Body of pancreas (tissue), 4 donors: ENCODE measurements at regions not wholly inside any gene's neighbourhood (a gene's known extent, or its start where the extent isn't known, plus 50 kb on each side); places are given as distances from the start of the nearest gene placed in this dataset.

Source experiments
- ATAC-seq: fragments of 150-250 bp; one replicate; pipeline ENCODE4 v1.9.1; 2016
- DNase-seq, 4 donors: peaks; one replicate each; pipeline ENCODE4 v3.0.0-alpha.2; 2019
- H3K27ac ChIP-seq, 4 donors: fragments of 200-600 bp; sonication (generic); 1 replicate in 3 of 4; 2 replicates in 1 of 4; pipeline versions ENCODE4 v1.5.1 to v1.6.1; 2016 to 2019; ENCODE audit warnings: mild to moderate bottlenecking in 1 of 4, mixed read lengths in 1 of 4, moderate library complexity in 1 of 4
- H3K27me3 ChIP-seq, 2 donors: fragments of 200-600 bp; sonication (generic); one replicate each; pipeline ENCODE4 v1.6.0; 2016; ENCODE audit warnings: mild to moderate bottlenecking in 1 of 2
- H3K36me3 ChIP-seq, 2 donors: fragments of 200-600 bp; sonication (generic); replicated peaks in 1 of 2; 2 replicates each; pipeline ENCODE4 v1.5.1; 2016; ENCODE audit warnings: low read depth in 2 of 2; ENCODE audit not compliant: insufficient read depth in 1 of 2
- H3K4me1 ChIP-seq: fragments of 200-600 bp; sonication (generic); one replicate; pipeline ENCODE4 v1.6.0; 2016
- H3K4me3 ChIP-seq, 2 donors: fragments of 200-600 bp; sonication (generic); 1 replicate in 1 of 2; 2 replicates in 1 of 2; pipeline ENCODE4 v1.5.1; 2016 to 2019
- H3K9me3 ChIP-seq, 3 donors: fragments of 200-600 bp; sonication (generic); 1 replicate in 2 of 3; 2 replicates in 1 of 3; pipeline ENCODE4 v1.5.1; 2016
- POLR2A ChIP-seq, 3 donors: fragments of 450-650 bp; IDR thresholded peaks; one replicate each; pipeline ENCODE4 v1.6.1; 2016; ENCODE audit warnings: antibody characterized with exemption in 3 of 3, mild to moderate bottlenecking in 2 of 3
- WGBS, 2 donors: methylation state at CpG; one replicate each; pipeline ENCODE4 v1.1.5; 2017; 5-methylcytosine and 5-hydroxymethylcytosine counted together
- intact Hi-C: fragments of 100-400 bp; cut with DNase I; formaldehyde crosslinking; loops from one replicate; pipeline ENCODE4 v1.15.1; 2023
- TF ChIP-seq, protein P1 (sequence below), 7 experiments: fragments of 450-650 bp in 4 of 7; fragments of 200-600 bp in 3 of 7; sonication (generic) in 3 of 7; IDR thresholded peaks; one replicate each; pipeline ENCODE4 v1.5.1; 2016 to 2019; ENCODE audit warnings: antibody characterized with exemption in 7 of 7

DNA sequence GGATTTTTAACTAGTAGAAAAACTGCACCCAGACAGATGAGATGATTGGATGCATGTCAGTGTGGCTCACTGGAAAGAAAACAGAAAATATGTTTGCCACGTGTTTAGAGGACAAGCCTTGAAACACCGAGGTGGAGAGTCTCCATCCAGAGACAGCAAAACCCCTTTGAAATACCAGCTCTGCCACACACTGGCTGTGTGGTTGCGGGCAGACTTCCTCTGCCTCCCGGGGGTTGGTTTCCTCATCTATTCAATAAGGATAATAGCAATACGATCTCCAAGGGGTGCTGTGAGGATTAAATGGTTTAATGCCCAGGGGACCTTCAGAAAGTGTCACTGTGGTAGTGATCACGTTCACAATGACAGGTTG lies 67.2 kb upstream of the PARP1 start:
- intact Hi-C loops = no loop called here
- 51 to 58% methylated on average over 6 of the region's 6 CpGs for WGBS, 2 donors
- Histone ChIP-seq H3K36me3 (no peaks in the 10 kb centered on the region), H3K4me1 (no peaks in the 10 kb centered on the region), H3K27me3 (no peaks in the 10 kb centered on the region), H3K27ac (no peak overlapping the region), H3K9me3 (no peaks in the 10 kb centered on the region), H3K4me3 (no peak overlapping the region)
- no peak for ATAC-seq
- no peak for DNase-seq
- TF ChIP-seq, protein P1, sequence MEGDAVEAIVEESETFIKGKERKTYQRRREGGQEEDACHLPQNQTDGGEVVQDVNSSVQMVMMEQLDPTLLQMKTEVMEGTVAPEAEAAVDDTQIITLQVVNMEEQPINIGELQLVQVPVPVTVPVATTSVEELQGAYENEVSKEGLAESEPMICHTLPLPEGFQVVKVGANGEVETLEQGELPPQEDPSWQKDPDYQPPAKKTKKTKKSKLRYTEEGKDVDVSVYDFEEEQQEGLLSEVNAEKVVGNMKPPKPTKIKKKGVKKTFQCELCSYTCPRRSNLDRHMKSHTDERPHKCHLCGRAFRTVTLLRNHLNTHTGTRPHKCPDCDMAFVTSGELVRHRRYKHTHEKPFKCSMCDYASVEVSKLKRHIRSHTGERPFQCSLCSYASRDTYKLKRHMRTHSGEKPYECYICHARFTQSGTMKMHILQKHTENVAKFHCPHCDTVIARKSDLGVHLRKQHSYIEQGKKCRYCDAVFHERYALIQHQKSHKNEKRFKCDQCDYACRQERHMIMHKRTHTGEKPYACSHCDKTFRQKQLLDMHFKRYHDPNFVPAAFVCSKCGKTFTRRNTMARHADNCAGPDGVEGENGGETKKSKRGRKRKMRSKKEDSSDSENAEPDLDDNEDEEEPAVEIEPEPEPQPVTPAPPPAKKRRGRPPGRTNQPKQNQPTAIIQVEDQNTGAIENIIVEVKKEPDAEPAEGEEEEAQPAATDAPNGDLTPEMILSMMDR (IDR thresholded peaks at IDR 0.05) = no peak
- TF ChIP-seq POLR2A (IDR thresholded peaks at IDR 0.05) = no peak

DNA sequence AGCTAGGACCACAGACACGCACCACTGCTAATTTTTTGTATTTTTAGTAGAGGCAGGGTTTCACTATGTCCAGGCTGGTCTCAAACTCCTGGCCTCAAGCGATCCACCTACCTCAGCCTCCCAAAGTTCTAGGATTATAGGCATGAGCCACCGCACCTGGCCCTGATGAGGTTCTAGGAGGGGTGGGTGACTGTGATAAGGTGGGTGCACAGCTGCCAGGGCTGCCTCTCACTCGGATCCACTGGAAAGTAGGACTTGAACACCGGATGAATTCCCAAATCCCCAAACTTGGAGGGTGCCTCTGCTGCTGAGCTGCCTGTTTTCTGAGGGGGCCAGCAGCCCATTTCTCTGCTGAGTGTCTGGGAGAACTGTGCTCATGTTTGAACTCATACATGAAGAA lies 68.2 kb upstream of the PARP1 start:
- no peak for TF ChIP-seq POLR2A (IDR thresholded peaks at IDR 0.05)
- TF ChIP-seq, protein P1 (IDR thresholded peaks at IDR 0.05) = no peak
- Histone ChIP-seq H3K36me3 (no peaks in the 10 kb centered on the region), H3K4me1 (no peaks in the 10 kb centered on the region), H3K4me3 (no peak overlapping the region), H3K27me3 (no peaks in the 10 kb centered on the region), H3K9me3 (no peaks in the 10 kb centered on the region), H3K27ac (no peak overlapping the region)
- ATAC-seq (no peak), DNase-seq (no peak)
- intact Hi-C loops = no loop called here
- WGBS, 2 donors = 77 to 84% methylated on average over 3 to 5 of the region's 5 CpGs

DNA sequence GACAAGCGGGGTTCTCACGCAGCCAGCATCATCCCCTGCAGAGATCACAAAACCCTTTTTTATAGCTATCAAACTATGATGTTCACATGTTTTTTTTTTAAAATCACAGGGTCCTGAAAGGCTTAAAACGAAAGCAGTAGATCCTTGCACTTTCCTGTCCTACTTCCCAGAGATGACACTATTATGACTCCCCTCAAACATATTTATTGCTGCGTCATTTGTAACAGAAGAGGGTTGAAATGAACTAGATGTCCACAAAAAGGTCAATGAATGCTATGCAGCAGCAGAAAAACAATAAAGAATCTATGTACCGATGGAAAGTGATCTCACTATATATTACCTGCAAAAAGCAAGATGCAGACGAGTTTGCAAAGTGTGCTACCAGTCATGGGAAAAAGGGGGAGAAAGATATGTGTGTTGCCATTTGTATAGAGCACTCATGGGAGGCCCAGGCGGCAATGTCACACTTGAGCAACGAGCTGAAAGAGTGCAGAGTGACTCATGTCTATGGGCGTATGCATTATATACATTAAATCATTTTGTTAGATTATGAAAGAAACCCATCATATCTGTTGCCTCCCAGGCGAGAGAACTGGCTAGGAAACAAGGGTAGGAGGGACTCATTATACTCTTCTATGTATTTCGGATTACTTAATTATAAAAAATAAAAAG lies 68.9 kb upstream of the PARP1 start:
- Histone ChIP-seq H3K4me3 (no peak overlapping the region), H3K9me3 (no peaks in the 10 kb centered on the region), H3K27ac (no peak overlapping the region), H3K4me1 (no peaks in the 10 kb centered on the region), H3K36me3 (no peaks in the 10 kb centered on the region), H3K27me3 (no peaks in the 10 kb centered on the region)
- 76 to 77% methylated on average over 11 of the region's 11 CpGs for WGBS, 2 donors
- no peak for ATAC-seq
- no peak for TF ChIP-seq POLR2A (IDR thresholded peaks at IDR 0.05)
- TF ChIP-seq, protein P1 (IDR thresholded peaks at IDR 0.05) = no peak
- DNase-seq = no peak
- intact Hi-C loops = no loop called here

DNA sequence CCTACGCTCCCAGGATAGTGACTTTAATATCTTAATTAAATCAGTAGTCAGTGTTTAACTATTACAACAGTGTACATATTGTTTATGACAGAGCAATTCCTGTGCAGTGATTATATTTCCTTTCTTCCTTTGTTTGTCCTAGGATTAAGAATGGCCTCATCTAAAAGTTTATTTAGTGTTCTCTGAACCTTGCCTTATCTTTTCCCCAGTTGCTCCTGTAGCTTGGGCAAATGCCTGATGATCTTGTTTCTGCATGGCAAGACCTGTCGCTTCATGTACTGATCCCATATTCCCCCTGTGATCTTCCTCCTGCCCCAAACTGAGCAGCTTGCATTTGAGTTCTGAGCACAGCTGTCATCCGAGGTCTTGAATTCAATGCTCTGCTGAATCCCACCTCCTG lies 69.1 kb upstream of the STUM start:
- Histone ChIP-seq H3K4me1 (no peaks in the 10 kb centered on the region), H3K4me3 (no peak overlapping the region), H3K9me3 (no peaks in the 10 kb centered on the region), H3K27me3 (no peaks in the 10 kb centered on the region), H3K27ac (no peak overlapping the region), H3K36me3 (no peaks in the 10 kb centered on the region)
- 75 to 76% methylated on average over 3 of the region's 3 CpGs for WGBS, 2 donors
- intact Hi-C loops = no loop called here
- TF ChIP-seq, protein P1 (IDR thresholded peaks at IDR 0.05) = no peak
- no peak for TF ChIP-seq POLR2A (IDR thresholded peaks at IDR 0.05)
- DNase-seq = no peak
- ATAC-seq = no peak

DNA sequence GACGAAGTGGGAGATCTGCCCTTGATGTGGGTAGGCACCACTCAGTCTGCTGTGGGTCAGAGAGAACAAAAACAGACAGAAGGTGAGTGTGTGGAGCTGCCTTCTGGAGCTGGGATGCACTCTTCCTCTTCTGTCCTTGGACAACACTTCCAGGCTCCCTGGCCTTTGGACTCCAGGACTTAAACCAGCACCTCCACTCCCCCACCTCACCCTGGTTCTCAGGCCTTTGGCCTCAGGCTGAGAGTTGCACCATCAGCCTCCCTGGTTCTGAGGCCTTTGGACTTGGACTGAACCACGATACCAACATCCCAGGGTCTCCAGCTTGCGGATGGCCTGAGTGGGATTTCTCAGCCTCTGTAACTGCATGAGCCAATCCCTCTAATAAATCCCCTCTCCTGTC lies 68.1 kb upstream of the STUM start:
- WGBS, 2 donors = 79 to 88% methylated on average over 3 of the region's 3 CpGs
- Histone ChIP-seq H3K4me1 (no peaks in the 10 kb centered on the region), H3K9me3 (no peaks in the 10 kb centered on the region), H3K4me3 (no peak overlapping the region), H3K27me3 (no peaks in the 10 kb centered on the region), H3K27ac (no peak overlapping the region), H3K36me3 (no peaks in the 10 kb centered on the region)
- DNase-seq = no peak
- TF ChIP-seq, protein P1 (IDR thresholded peaks at IDR 0.05) = no peak
- TF ChIP-seq POLR2A (IDR thresholded peaks at IDR 0.05) = no peak
- intact Hi-C loops = no loop called here
- ATAC-seq = no peak
